ENCODE measurements at regions not wholly inside any gene's neighbourhood (a gene's known extent, or its start where the extent isn't known, plus 50 kb on each side); places are given as distances from the start of the nearest gene placed in this dataset.

GRCh38 chr21:10464975-10465374, 56.4 kb upstream of the TPTE start:
- TF ChIP-seq EZH2 (IDR thresholded peaks at IDR 0.05; ENCODE audit: insufficient read depth, poor library complexity, severe bottlenecking): no peak
- no peak for TF ChIP-seq EZH2phosphoT487 (IDR thresholded peaks at IDR 0.05; ENCODE audit: insufficient read depth, low read depth)
